Stimulated activated CD8-positive, alpha-beta memory T cell treated with anti-CD3 and anti-CD28 coated beads, Interleukin-7, amount 100 ng/mL, for 4 hours (primary cell): ENCODE measurements at regions not wholly inside any gene's neighbourhood (a gene's known extent, or its start where the extent isn't known, plus 50 kb on each side); places are given as distances from the start of the nearest gene placed in this dataset.

Experiments used
- DNase-seq, 2 donors: peaks; one replicate each; pipeline ENCODE4 v3.0.0-alpha.2; 2020; ENCODE audit warnings: low read depth in 2 of 2

GRCh38 chr13:109370496-109370895 lies 415.9 kb downstream of the IRS2 start:
- no peak for DNase-seq

DNA sequence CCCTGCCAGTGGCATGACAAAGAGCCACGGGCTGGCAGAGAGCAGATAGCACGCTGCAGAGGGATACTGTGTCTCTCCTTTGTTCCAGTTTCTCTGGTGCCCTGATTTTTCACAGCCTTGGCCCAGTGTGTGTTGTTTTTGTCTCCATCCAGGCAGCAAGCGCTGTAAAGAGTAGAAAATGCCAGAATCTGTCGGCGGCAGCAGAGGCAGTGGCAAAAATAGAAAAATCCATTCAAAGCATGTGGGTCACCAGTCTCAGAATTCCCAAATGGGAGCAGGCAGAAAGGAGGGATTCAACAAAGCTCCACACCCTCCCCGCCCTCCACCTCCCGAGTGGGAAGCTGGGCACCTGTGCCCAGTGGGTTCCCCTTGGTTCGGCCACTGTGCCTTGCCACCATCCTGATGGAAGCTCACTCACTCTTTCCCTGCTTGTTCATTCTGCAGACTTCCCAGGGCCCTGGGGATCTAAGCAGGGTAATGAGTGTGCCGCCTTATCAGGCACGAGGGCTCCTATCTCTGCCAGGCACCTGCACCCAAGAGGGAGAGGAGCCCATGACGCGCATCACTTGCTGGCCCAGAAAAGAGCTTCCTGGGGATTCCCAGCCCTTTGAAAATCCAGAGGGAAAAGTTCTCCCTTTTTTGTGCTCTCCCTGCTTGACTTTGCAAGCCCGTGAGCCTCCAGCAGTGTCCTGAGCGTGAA lies 416.9 kb downstream of the IRS2 start:
- DNase-seq: no peak

GRCh38 chr13:109368230-109368629 lies 418.2 kb downstream of the IRS2 start:
- DNase-seq: no peak

DNA sequence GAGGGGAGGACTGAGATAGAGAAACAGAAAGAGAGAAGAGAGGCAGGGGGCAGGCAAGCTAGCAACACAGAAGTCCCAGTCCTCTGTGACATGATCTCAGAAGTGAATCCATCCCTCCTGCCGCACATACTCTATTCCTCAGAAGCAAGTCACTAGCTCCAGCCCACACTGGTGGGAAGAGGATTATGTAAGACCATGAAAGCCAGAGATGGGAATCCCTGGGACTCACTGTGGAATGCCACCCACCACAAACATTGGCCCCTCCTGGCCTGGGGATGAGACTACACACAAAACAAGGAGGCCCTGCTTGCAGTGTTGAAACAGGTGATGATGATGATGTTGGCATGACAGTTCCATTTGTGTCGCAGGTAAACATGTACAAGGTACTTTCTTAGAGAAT lies 419.9 kb downstream of the IRS2 start:
- DNase-seq: no peak

DNA sequence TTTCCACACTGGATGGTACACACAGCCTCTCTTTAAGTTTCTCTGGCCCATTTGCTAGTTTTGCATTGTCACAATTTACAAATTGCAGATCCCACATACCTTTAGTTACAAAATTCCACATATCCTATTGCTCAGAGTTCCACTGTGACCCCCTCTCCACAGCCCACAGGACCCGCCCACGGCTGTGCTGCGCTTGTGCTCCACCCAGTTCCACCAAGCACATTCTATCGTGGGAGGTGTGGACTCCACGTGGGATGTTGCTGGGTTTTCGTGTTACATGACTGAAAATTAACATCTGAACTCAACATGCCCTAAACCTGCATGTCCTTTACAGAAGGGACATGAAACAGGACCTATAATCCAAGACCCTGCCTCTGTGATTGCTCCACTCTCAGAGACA lies 423.0 kb downstream of the IRS2 start:
- DNase-seq: no peak

DNA sequence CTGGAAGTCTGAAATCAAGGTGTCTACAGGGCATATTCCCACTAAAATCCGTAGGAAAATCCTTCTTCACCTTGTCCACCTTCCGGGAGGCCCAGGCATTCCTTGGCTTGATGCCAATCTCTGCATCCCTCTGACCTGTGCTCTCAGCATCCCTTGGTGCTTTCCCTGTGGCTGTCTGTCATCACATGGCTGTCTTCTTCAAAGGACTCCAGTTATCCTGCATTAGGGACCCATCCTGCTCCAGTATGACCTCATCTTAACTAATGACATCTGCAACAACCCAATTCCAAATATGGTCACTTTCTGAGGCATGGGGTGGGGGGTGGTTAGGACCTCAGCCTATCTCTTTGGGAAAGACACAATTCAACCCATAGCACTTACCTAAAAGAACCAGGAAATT lies 423.8 kb downstream of the IRS2 start:
- no peak for DNase-seq

- DNase-seq: no peak
Measured at GRCh38 chr13:109361562-109362289, 424.7 kb downstream of the IRS2 start.

DNA sequence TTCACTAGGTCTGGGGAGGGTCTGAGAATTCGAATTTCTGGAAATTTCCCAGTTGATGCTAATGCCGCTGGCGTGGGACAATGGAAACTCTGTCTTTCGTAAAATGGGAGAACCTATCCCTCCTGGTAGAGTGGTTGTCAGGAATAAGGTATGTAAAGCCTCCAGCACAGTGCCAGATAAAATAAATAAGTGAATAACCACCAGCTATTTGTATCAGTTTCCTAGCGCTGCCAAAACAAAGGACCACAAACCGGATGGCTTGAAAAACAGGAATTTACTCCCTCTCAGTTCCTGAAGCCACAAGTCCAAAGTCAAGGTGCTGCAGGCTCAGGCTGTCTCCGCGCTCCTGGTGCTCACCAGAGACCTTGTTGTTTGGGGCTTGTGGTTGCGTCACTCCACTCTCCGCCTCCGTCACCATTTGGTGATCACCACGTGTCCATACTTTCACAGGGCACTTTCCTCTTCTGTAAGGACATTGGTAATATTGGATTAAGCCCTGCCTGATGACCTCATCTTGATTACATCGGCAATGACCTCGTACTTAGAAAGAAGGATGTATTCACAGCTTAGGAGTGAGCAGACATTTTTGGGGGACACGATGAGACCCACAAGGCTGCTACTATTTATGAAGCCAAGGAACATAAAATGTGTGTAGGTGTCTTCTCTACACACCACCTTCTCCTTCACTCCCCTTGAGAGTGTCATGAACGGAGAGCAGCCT lies 428.5 kb downstream of the IRS2 start:
- DNase-seq: no peak

- no peak for DNase-seq
Measured at GRCh38 chr13:109355875-109356434, 430.4 kb downstream of the IRS2 start.

DNA sequence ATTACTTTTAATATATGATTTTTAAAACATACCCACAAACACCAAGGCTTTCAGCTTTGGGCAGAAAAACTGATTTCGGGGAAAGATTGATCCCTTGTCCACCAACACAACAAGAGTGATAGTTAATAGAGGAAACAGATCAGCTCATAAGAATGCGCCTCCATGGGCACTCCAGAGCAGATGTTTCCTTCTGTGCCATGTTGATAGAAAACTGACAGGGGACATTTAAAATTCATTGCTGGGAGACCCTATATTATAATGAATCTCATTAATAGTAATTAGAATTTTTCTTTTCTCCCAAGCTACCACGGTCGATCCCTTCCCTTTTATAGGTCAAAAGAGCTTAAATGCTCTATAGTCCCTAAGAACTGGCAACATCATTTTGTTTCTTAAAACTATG lies 431.2 kb downstream of the IRS2 start:
- DNase-seq: no peak

GRCh38 chr13:109351236-109351635 lies 435.1 kb downstream of the IRS2 start:
- DNase-seq: no peak

GRCh38 chr13:109348519-109349258 lies 437.7 kb downstream of the IRS2 start:
- no peak for DNase-seq

DNA sequence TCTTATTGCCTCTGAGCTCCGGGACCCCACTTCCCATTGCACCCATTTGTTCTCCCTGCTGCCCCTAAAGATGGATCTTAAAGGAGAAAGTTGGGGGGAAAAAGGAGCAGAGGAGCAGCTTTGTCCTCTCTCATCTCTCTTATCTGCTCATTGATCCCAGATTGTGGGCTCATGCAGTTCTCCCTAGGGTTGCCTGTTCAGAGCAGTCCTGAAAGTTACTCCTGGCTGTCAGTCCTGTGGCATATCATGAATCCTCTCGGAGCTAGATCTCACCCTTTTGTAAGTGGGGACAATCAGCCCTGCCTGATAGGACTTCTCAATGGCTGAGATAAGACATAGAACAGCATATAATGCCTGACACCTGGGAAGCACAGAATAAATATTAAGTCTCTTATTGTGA lies 440.3 kb downstream of the IRS2 start:
- DNase-seq: no peak

GRCh38 chr13:109345433-109345941 lies 440.9 kb downstream of the IRS2 start:
- DNase-seq: no peak

GRCh38 chr13:109344552-109345157 lies 441.7 kb downstream of the IRS2 start:
- no peak for DNase-seq

- no peak for DNase-seq
Measured at GRCh38 chr13:109336730-109337129, 449.7 kb downstream of the IRS2 start.

DNA sequence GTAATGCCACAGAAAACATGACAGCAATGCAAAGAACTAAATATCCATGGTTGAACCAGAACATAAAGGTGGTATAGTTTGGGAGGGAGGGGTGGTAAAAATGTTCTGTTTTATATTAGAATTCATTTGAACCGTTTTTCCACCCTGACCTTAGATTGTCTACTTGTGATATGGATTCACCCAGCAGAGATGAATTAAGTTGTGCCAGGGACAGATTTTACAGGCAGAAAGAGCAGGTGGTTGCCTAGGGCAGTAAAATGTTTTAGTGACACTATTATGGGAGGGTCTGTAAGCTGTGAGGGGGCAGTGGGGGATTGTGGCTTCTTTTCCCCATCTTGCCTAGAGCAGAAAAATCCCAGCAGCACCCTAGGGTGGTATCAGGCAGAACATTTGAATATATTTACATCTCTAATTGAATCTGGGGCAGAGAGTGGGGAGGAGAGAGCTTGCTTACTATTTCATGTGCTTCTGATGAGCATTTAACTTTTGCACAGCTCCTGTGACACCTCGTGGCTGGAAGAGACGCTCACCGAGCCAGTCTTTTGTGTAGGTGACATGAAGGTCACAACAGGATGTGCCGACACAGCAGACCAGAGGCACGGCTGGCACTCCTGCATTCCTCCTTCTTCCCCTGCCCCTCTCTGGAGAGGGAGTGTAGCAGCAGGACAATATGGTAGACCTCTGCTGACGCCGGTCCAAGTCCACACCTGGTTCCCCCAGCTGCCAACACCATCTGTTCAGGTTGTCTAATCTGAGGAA lies 452.3 kb downstream of the IRS2 start:
- no peak for DNase-seq

DNA sequence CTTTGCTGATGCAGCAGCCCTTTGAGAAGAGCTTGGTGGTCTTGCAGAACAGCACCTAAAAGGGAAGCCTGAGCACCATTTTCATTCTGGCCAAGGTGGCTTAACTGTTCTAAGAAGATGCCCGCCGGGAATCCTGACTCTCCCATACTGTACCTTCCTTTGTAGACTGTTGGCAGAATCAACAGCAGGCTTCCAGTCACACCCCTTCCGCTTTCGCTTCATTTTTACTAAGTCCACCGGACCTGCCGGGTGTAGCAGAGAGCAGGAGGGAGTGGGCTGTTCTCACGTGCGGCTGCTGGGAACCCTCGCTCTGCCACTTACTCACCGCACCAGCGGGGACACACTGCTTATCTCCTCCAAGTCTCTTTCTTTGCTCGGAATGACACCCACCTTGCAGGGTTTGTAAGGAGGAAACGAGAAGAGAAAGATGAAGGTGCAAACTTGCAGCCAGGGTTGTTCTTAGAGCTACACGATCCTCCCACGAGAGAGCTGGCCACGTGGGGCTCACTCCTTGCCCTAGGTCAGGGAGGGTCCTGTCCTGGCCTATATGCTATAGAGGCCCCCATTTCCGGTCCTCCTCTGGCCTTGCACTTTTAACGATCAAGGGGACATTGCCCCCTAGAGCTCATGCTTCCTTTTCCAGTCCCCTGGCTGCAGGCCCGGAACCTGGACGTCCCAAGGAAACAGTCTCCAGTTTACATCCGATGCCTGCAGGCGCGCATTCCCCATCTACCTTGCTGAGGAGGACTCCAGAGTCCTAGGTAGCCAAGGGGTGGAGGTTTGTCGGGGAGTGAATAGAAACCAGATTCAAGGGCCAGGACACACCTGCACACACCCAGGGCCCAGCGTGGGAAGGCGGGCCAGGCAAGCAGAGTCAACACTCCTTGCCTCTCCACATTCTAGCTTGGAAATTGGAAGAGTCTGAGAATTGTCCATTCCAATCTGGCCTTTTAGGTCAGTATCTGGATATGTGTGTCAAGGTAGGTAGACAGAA lies 453.6 kb downstream of the IRS2 start:
- DNase-seq: no peak

DNA sequence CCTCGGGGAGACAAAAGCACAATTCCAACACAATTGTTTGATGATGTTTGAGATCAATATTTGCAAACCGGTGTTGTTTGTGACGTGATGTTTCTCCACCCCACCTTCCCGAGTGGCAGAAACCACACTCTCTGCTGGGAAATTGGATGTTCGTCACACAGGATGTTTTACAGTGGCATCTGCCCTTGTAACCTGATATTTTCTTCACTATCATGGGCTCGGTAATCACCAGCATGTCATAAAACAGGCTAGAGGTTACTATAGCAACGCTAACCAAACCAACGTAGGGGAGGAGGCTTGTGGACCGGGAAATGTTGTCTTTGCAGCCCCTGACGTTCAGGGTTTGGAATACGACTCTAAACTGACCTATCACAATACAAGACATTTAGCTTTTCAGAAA lies 454.5 kb downstream of the IRS2 start:
- DNase-seq: no peak
